ENCODE measurements at regions not wholly inside any gene's neighbourhood (a gene's known extent, or its start where the extent isn't known, plus 50 kb on each side); places are given as distances from the start of the nearest gene placed in this dataset.

DNA sequence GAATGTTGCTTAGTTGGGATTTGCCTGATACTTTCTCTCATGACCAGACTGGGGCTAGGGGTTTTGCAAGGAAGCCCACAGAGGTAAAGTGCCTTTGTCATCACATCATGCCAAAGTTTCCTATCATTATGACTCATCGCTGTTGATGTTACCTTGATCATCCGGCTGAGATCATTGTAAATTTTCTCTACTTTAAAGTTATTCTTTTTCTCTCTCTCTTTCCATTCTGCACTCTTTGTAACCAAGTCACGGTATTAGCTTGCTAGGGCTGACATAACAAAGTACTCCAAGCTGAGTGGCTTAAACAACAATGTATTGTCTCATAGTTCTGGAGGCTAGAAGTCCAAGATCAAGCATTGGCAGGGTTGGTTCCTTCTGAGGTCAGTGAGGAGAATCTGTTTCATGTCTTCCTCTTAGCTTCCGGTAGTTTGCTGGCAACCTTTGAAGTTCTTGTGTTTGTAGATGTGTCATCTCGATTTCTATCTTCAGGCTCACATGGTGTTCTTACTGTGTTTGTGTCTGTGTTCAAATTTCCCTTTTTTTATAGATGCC is 113.0 kb downstream of the DTHD1 start:
- no peak overlapping the region for H3K27ac ChIP-seq (ENCODE audit: low read depth, low read length)
- H3K36me3 ChIP-seq (ENCODE audit: control insufficient read depth in 5 of 5, insufficient read depth in 5 of 5, low read length in 5 of 5): no peaks in the 10 kb centered on the region

GRCh38 chr4:36399762-36400353 is 118.4 kb downstream of the DTHD1 start:
- Histone ChIP-seq H3K36me3 (ENCODE audit: control insufficient read depth in 5 of 5, insufficient read depth in 5 of 5, low read length in 5 of 5) (no peaks in the 10 kb centered on the region), H3K9me3 (ENCODE audit: control insufficient read depth in 5 of 5, low read length in 5 of 5) (no peaks in the 10 kb centered on the region), H3K9ac (ENCODE audit: low read length in 5 of 5) (no peak overlapping the region), H3K27me3 (ENCODE audit: control insufficient read depth in 5 of 5, insufficient read depth in 4 of 5, low read length in 5 of 5) (no peaks in the 10 kb centered on the region), H3K27ac (ENCODE audit: low read depth, low read length) (no peak overlapping the region), H3K4me1 (ENCODE audit: control insufficient read depth in 5 of 5, insufficient read depth in 5 of 5, low read length in 5 of 5) (no peaks in the 10 kb centered on the region), H3K4me3 (ENCODE audit: low read depth in 1 of 5, low read length in 5 of 5) (no peak overlapping the region)

More for the DNA sequence above, 113.0 kb downstream of the DTHD1 start:
- H3K27me3 ChIP-seq (ENCODE audit: control insufficient read depth in 5 of 5, insufficient read depth in 4 of 5, low read length in 5 of 5): peaks cover 0 to 2% (median 0%) of the 10 kb centered on the region in 5 donors
- H3K9me3 ChIP-seq (ENCODE audit: control insufficient read depth in 5 of 5, low read length in 5 of 5): no peaks in the 10 kb centered on the region
- no peak overlapping the region for H3K4me3 ChIP-seq (ENCODE audit: low read depth in 1 of 5, low read length in 5 of 5)
- H3K4me1 ChIP-seq (ENCODE audit: control insufficient read depth in 5 of 5, insufficient read depth in 5 of 5, low read length in 5 of 5): no peaks in the 10 kb centered on the region
- no peak overlapping the region for H3K9ac ChIP-seq (ENCODE audit: low read length in 5 of 5)

- Histone ChIP-seq H3K36me3 (ENCODE audit: control insufficient read depth in 5 of 5, insufficient read depth in 5 of 5, low read length in 5 of 5) (no peaks in the 10 kb centered on the region), H3K4me1 (ENCODE audit: control insufficient read depth in 5 of 5, insufficient read depth in 5 of 5, low read length in 5 of 5) (no peaks in the 10 kb centered on the region), H3K9ac (ENCODE audit: low read length in 5 of 5) (no peak overlapping the region), H3K27ac (ENCODE audit: low read depth, low read length) (no peak overlapping the region), H3K4me3 (ENCODE audit: low read depth in 1 of 5, low read length in 5 of 5) (no peak overlapping the region), H3K27me3 (ENCODE audit: control insufficient read depth in 5 of 5, insufficient read depth in 4 of 5, low read length in 5 of 5) (no peaks in the 10 kb centered on the region), H3K9me3 (ENCODE audit: control insufficient read depth in 5 of 5, low read length in 5 of 5) (no peaks in the 10 kb centered on the region)
These were observed 120.8 kb downstream of the DTHD1 start for GRCh38 chr4:36402008-36402758.

GRCh38 chr4:36411338-36411737 is 129.9 kb downstream of the DTHD1 start:
- no peak overlapping the region for H3K27ac ChIP-seq (ENCODE audit: low read depth, low read length)
- no peaks in the 10 kb centered on the region for H3K4me1 ChIP-seq (ENCODE audit: control insufficient read depth in 5 of 5, insufficient read depth in 5 of 5, low read length in 5 of 5)
- H3K4me3 ChIP-seq (ENCODE audit: low read depth in 1 of 5, low read length in 5 of 5): no peak overlapping the region
- H3K9ac ChIP-seq (ENCODE audit: low read length in 5 of 5): no peak overlapping the region
- H3K36me3 ChIP-seq (ENCODE audit: control insufficient read depth in 5 of 5, insufficient read depth in 5 of 5, low read length in 5 of 5): no peaks in the 10 kb centered on the region
- no peaks in the 10 kb centered on the region for H3K27me3 ChIP-seq (ENCODE audit: control insufficient read depth in 5 of 5, insufficient read depth in 4 of 5, low read length in 5 of 5)
- H3K9me3 ChIP-seq (ENCODE audit: control insufficient read depth in 5 of 5, low read length in 5 of 5): no peaks in the 10 kb centered on the region

GRCh38 chr4:36414248-36414647 is 132.8 kb downstream of the DTHD1 start:
- H3K9me3 ChIP-seq (ENCODE audit: control insufficient read depth in 5 of 5, low read length in 5 of 5): no peaks in the 10 kb centered on the region
- H3K4me3 ChIP-seq (ENCODE audit: low read depth in 1 of 5, low read length in 5 of 5): no peak overlapping the region
- no peak overlapping the region for H3K9ac ChIP-seq (ENCODE audit: low read length in 5 of 5)
- H3K4me1 ChIP-seq (ENCODE audit: control insufficient read depth in 5 of 5, insufficient read depth in 5 of 5, low read length in 5 of 5): no peaks in the 10 kb centered on the region
- H3K36me3 ChIP-seq (ENCODE audit: control insufficient read depth in 5 of 5, insufficient read depth in 5 of 5, low read length in 5 of 5): no peaks in the 10 kb centered on the region
- no peak overlapping the region for H3K27ac ChIP-seq (ENCODE audit: low read depth, low read length)
- no peaks in the 10 kb centered on the region for H3K27me3 ChIP-seq (ENCODE audit: control insufficient read depth in 5 of 5, insufficient read depth in 4 of 5, low read length in 5 of 5)

DNA sequence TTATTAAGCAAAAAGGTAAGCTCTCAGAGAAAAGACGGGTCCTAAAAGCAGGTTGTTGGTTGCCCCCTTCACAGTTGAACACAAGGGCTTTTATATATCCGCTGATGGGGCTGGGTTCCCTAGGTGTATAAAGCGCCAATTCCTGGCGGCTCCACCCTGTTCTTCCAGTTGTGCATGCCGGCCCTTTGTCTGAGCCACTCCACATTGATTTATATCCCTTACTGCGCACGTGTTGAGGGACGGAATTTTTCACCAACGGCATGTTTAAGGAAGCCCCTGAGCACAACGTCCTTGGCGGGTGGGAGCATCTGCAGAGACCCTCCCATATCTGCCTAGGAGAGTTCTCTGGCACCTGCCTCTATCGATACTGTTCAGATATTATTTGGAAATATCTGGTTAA is 135.7 kb downstream of the DTHD1 start:
- Histone ChIP-seq H3K4me3 (ENCODE audit: low read depth in 1 of 5, low read length in 5 of 5) (no peak overlapping the region), H3K27ac (ENCODE audit: low read depth, low read length) (no peak overlapping the region), H3K9ac (ENCODE audit: low read length in 5 of 5) (no peak overlapping the region), H3K27me3 (ENCODE audit: control insufficient read depth in 5 of 5, insufficient read depth in 4 of 5, low read length in 5 of 5) (peaks cover 0 to 6% (median 0%) of the 10 kb centered on the region in 5 donors), H3K9me3 (ENCODE audit: control insufficient read depth in 5 of 5, low read length in 5 of 5) (no peaks in the 10 kb centered on the region), H3K4me1 (ENCODE audit: control insufficient read depth in 5 of 5, insufficient read depth in 5 of 5, low read length in 5 of 5) (no peaks in the 10 kb centered on the region), H3K36me3 (ENCODE audit: control insufficient read depth in 5 of 5, insufficient read depth in 5 of 5, low read length in 5 of 5) (no peaks in the 10 kb centered on the region)

GRCh38 chr4:36420111-36420679 is 138.8 kb downstream of the DTHD1 start:
- Histone ChIP-seq H3K27ac (ENCODE audit: low read depth, low read length) (no peak overlapping the region), H3K9ac (ENCODE audit: low read length in 5 of 5) (no peak overlapping the region), H3K36me3 (ENCODE audit: control insufficient read depth in 5 of 5, insufficient read depth in 5 of 5, low read length in 5 of 5) (no peaks in the 10 kb centered on the region), H3K27me3 (ENCODE audit: control insufficient read depth in 5 of 5, insufficient read depth in 4 of 5, low read length in 5 of 5) (peaks cover 0 to 6% (median 0%) of the 10 kb centered on the region in 5 donors), H3K9me3 (ENCODE audit: control insufficient read depth in 5 of 5, low read length in 5 of 5) (no peaks in the 10 kb centered on the region), H3K4me3 (ENCODE audit: low read depth in 1 of 5, low read length in 5 of 5) (no peak overlapping the region), H3K4me1 (ENCODE audit: control insufficient read depth in 5 of 5, insufficient read depth in 5 of 5, low read length in 5 of 5) (no peaks in the 10 kb centered on the region)

GRCh38 chr4:36422607-36423006 is 141.2 kb downstream of the DTHD1 start:
- Histone ChIP-seq H3K27ac (ENCODE audit: low read depth, low read length) (no peak overlapping the region), H3K27me3 (ENCODE audit: control insufficient read depth in 5 of 5, insufficient read depth in 4 of 5, low read length in 5 of 5) (peaks cover 0 to 6% (median 0%) of the 10 kb centered on the region in 5 donors), H3K9ac (ENCODE audit: low read length in 5 of 5) (no peak overlapping the region), H3K9me3 (ENCODE audit: control insufficient read depth in 5 of 5, low read length in 5 of 5) (no peaks in the 10 kb centered on the region), H3K36me3 (ENCODE audit: control insufficient read depth in 5 of 5, insufficient read depth in 5 of 5, low read length in 5 of 5) (no peaks in the 10 kb centered on the region), H3K4me3 (ENCODE audit: low read depth in 1 of 5, low read length in 5 of 5) (no peak overlapping the region), H3K4me1 (ENCODE audit: control insufficient read depth in 5 of 5, insufficient read depth in 5 of 5, low read length in 5 of 5) (no peaks in the 10 kb centered on the region)

DNA sequence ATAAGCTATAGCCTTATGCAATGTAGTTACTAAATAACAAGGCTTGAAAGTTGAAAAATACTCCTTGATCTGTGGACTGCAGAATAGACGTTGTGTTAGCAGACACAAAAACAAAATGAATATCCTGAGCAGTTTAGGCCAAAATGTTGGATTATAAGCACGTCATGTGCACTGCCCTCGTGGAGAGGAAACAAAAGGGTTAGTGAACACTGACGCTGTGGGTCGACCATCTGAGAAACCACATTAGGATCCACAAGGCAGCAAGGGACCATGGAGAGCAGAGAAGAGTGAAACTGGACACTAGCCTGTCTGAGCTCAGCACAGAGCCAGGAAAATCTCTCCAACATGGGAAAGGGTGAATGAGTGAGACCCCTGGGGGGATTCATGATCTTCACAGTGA is 145.3 kb downstream of the DTHD1 start:
- Histone ChIP-seq H3K27me3 (ENCODE audit: control insufficient read depth in 5 of 5, insufficient read depth in 4 of 5, low read length in 5 of 5) (no peaks in the 10 kb centered on the region), H3K9ac (ENCODE audit: low read length in 5 of 5) (no peak overlapping the region), H3K27ac (ENCODE audit: low read depth, low read length) (no peak overlapping the region), H3K4me1 (ENCODE audit: control insufficient read depth in 5 of 5, insufficient read depth in 5 of 5, low read length in 5 of 5) (no peaks in the 10 kb centered on the region), H3K9me3 (ENCODE audit: control insufficient read depth in 5 of 5, low read length in 5 of 5) (no peaks in the 10 kb centered on the region), H3K36me3 (ENCODE audit: control insufficient read depth in 5 of 5, insufficient read depth in 5 of 5, low read length in 5 of 5) (no peaks in the 10 kb centered on the region), H3K4me3 (ENCODE audit: low read depth in 1 of 5, low read length in 5 of 5) (no peak overlapping the region)

DNA sequence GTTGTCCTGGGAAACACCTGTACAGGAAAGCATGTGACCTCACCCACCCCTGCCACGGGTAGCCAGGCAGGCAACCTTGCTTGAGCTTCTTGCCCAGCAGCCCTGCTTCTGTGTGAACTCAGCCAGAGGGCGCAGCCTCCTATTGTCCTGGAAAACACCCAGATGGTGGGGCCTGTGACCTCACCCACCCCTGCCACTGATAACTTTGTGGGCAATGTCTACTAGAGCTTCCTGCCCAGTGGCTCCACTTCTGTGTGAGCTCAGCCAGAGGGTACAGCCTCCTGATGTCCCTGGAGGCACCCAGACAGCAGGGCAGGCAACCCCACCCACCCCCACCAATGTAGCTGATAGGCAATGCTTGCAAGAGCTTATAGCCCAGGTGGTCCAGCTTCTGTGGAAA is 146.3 kb downstream of the DTHD1 start:
- Histone ChIP-seq H3K9me3 (ENCODE audit: control insufficient read depth in 5 of 5, low read length in 5 of 5) (no peaks in the 10 kb centered on the region), H3K9ac (ENCODE audit: low read length in 5 of 5) (no peak overlapping the region), H3K4me3 (ENCODE audit: low read depth in 1 of 5, low read length in 5 of 5) (no peak overlapping the region), H3K36me3 (ENCODE audit: control insufficient read depth in 5 of 5, insufficient read depth in 5 of 5, low read length in 5 of 5) (no peaks in the 10 kb centered on the region), H3K4me1 (ENCODE audit: control insufficient read depth in 5 of 5, insufficient read depth in 5 of 5, low read length in 5 of 5) (no peaks in the 10 kb centered on the region), H3K27me3 (ENCODE audit: control insufficient read depth in 5 of 5, insufficient read depth in 4 of 5, low read length in 5 of 5) (no peaks in the 10 kb centered on the region), H3K27ac (ENCODE audit: low read depth, low read length) (no peak overlapping the region)

Data from subcutaneous abdominal adipose tissue (tissue), 5 donors.